ENCODE measurements at regions not wholly inside any gene's neighbourhood (a gene's known extent, or its start where the extent isn't known, plus 50 kb on each side); places are given as distances from the start of the nearest gene placed in this dataset.
A peak's percentile ranks its signal among the peaks of the same experiment; 100 is the strongest.

GRCh38 chr9:89781838-89782540 is 177.2 kb downstream of the GADD45G start:
- Histone ChIP-seq H3K9me3 (no peaks in the 10 kb centered on the region), H3K27me3 (no peaks in the 10 kb centered on the region), H3K4me1 (peaks cover 9% of the 10 kb centered on the region), H3K27ac (no peak overlapping the region), H3K36me3 (no peaks in the 10 kb centered on the region), H3K4me3 (no peak overlapping the region)
- 82% methylated on average over 4 of the region's 5 CpGs for WGBS
- peak in 1 of 2 donors; percentile 43 for DNase-seq (ENCODE audit: low spot score in 2 of 2)
- no peak for TF ChIP-seq POLR2A (IDR thresholded peaks at IDR 0.05)
- TF ChIP-seq POLR2AphosphoS5 (IDR thresholded peaks at IDR 0.05), result no peak
- TF ChIP-seq CTCF (IDR thresholded peaks at IDR 0.05), result no peak
- no peak for TF ChIP-seq EP300 (IDR thresholded peaks at IDR 0.05)

GRCh38 chr9:89786655-89787054 is 181.8 kb downstream of the GADD45G start:
- H3K4me1 ChIP-seq, result peaks cover 16% of the 10 kb centered on the region
- 24% methylated on average over 1 of the region's 1 CpG for WGBS
- no peak overlapping the region for H3K4me3 ChIP-seq
- DNase-seq (ENCODE audit: low spot score in 2 of 2), result peak in 1 of 2 donors; percentile 1
- no peak overlapping the region for H3K27ac ChIP-seq
- H3K9me3 ChIP-seq, result no peaks in the 10 kb centered on the region
- no peaks in the 10 kb centered on the region for H3K27me3 ChIP-seq
- TF ChIP-seq POLR2AphosphoS5 (IDR thresholded peaks at IDR 0.05), result no peak
- H3K36me3 ChIP-seq, result no peaks in the 10 kb centered on the region

GRCh38 chr9:89787595-89787994 is 182.8 kb downstream of the GADD45G start:
- no peaks in the 10 kb centered on the region for H3K36me3 ChIP-seq
- no peak overlapping the region for H3K27ac ChIP-seq
- TF ChIP-seq POLR2A (IDR thresholded peaks at IDR 0.05), result no peak
- no peak for TF ChIP-seq CTCF (IDR thresholded peaks at IDR 0.05)
- TF ChIP-seq EP300 (IDR thresholded peaks at IDR 0.05), result no peak
- TF ChIP-seq POLR2AphosphoS5 (IDR thresholded peaks at IDR 0.05), result no peak
- H3K9me3 ChIP-seq, result no peaks in the 10 kb centered on the region
- no peak overlapping the region for H3K4me3 ChIP-seq
- DNase-seq (ENCODE audit: low spot score in 2 of 2), result no peak
- no peaks in the 10 kb centered on the region for H3K27me3 ChIP-seq
- H3K4me1 ChIP-seq, result peaks cover 19% of the 10 kb centered on the region

GRCh38 chr9:89788434-89788833 is 183.6 kb downstream of the GADD45G start:
- H3K4me3 ChIP-seq, result no peak overlapping the region
- H3K9me3 ChIP-seq, result no peaks in the 10 kb centered on the region
- H3K27me3 ChIP-seq, result no peaks in the 10 kb centered on the region
- TF ChIP-seq CTCF (IDR thresholded peaks at IDR 0.05) (no peak), EP300 (IDR thresholded peaks at IDR 0.05) (no peak), POLR2AphosphoS5 (IDR thresholded peaks at IDR 0.05) (no peak), POLR2A (IDR thresholded peaks at IDR 0.05) (no peak)
- no peak for DNase-seq (ENCODE audit: low spot score in 2 of 2)
- no peaks in the 10 kb centered on the region for H3K36me3 ChIP-seq
- H3K4me1 ChIP-seq, result peaks cover 19% of the 10 kb centered on the region
- no peak overlapping the region for H3K27ac ChIP-seq

- Histone ChIP-seq H3K27ac (no peak overlapping the region), H3K36me3 (no peaks in the 10 kb centered on the region), H3K4me1 (peaks cover 19% of the 10 kb centered on the region), H3K27me3 (no peaks in the 10 kb centered on the region), H3K9me3 (no peaks in the 10 kb centered on the region), H3K4me3 (no peak overlapping the region)
- peak in 1 of 2 donors; percentile 27 for DNase-seq (ENCODE audit: low spot score in 2 of 2)
- TF ChIP-seq POLR2A (IDR thresholded peaks at IDR 0.05) (no peak), EP300 (IDR thresholded peaks at IDR 0.05) (no peak), POLR2AphosphoS5 (IDR thresholded peaks at IDR 0.05) (no peak), CTCF (IDR thresholded peaks at IDR 0.05) (no peak)
- WGBS, result 99% methylated on average over 8 of the region's 8 CpGs
Measured at GRCh38 chr9:89789922-89790510, 185.2 kb downstream of the GADD45G start.

Data from suprapubic skin (tissue), 4 donors.